ENCODE measurements at regions not wholly inside any gene's neighbourhood (a gene's known extent, or its start where the extent isn't known, plus 50 kb on each side); places are given as distances from the start of the nearest gene placed in this dataset.
"Not testable (repeated sequence)": the region's sequence is repeated elsewhere in the genome, so short reads cannot be mapped to it uniquely, and the experiment has no call there.

- TF ChIP-seq, protein P1, sequence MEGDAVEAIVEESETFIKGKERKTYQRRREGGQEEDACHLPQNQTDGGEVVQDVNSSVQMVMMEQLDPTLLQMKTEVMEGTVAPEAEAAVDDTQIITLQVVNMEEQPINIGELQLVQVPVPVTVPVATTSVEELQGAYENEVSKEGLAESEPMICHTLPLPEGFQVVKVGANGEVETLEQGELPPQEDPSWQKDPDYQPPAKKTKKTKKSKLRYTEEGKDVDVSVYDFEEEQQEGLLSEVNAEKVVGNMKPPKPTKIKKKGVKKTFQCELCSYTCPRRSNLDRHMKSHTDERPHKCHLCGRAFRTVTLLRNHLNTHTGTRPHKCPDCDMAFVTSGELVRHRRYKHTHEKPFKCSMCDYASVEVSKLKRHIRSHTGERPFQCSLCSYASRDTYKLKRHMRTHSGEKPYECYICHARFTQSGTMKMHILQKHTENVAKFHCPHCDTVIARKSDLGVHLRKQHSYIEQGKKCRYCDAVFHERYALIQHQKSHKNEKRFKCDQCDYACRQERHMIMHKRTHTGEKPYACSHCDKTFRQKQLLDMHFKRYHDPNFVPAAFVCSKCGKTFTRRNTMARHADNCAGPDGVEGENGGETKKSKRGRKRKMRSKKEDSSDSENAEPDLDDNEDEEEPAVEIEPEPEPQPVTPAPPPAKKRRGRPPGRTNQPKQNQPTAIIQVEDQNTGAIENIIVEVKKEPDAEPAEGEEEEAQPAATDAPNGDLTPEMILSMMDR (IDR thresholded peaks at IDR 0.05): not testable (repeated sequence)
- TF ChIP-seq REST (IDR thresholded peaks at IDR 0.05; ENCODE audit: insufficient read depth in 1 of 2, low read depth in 2 of 2, low read length in 1 of 2); SIN3A (IDR thresholded peaks at IDR 0.05; ENCODE audit: borderline replicate concordance, insufficient read depth, low read depth, low read length); POLR2AphosphoS5 (IDR thresholded peaks at IDR 0.05; ENCODE audit: low read depth, low read length): not testable (repeated sequence)
These were observed 132.2 kb upstream of the CIBAR2 start for GRCh38 chr16:85244452-85244851.
